Loucy (cell line): ENCODE measurements at regions not wholly inside any gene's neighbourhood (a gene's known extent, or its start where the extent isn't known, plus 50 kb on each side); places are given as distances from the start of the nearest gene placed in this dataset.

Source experiments
- CTCF ChIP-seq: fragments of 200-600 bp; sonication (generic); conservative IDR thresholded peaks from 2 replicates; pipeline ENCODE4 v1.5.1; 2014; ENCODE audit warnings: mild to moderate bottlenecking, antibody characterized with exemption, low read length
- EZH2phosphoT487 ChIP-seq: fragments of 200-600 bp; IDR thresholded peaks from 2 replicates; pipeline ENCODE4 v1.6.1; 2018; ENCODE audit warnings: antibody characterized with exemption, mild to moderate bottlenecking, moderate library complexity, borderline replicate concordance

GRCh38 chr3:110311541-110311940 lies 760.1 kb upstream of the NECTIN3 start:
- TF ChIP-seq CTCF, result no peak
- TF ChIP-seq EZH2phosphoT487, result no peak
